Pons (tissue), 1 donor: ENCODE measurements at regions not wholly inside any gene's neighbourhood (a gene's known extent, or its start where the extent isn't known, plus 50 kb on each side); places are given as distances from the start of the nearest gene placed in this dataset.
"Not testable (repeated sequence)": the region's sequence is repeated elsewhere in the genome, so short reads cannot be mapped to it uniquely, and the experiment has no call there.

Experiments used
- DNase-seq: peaks from one replicate; pipeline ENCODE4 v3.0.0-alpha.2; 2016; ENCODE audit warnings: low spot score

DNA sequence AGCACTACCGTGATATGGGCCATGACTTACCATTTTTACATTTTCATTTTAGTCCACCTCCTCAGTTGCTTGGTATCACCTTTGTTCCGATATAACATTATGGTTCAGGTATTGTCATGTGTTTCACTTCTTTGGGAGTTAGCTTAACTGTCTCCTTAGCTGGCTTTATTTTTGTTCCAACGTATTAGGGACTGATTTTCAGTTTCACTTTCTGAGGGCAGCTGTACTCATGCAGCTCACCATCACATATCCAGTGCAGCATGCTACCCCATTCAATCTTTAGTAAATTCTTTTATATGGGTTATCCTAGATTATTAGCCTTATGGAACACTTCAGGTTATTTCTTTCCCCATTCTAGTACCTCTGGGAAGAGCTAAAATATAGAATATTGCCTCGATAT, 362.2 kb upstream of the IRAK1BP1 start:
- DNase-seq = no peak

DNA sequence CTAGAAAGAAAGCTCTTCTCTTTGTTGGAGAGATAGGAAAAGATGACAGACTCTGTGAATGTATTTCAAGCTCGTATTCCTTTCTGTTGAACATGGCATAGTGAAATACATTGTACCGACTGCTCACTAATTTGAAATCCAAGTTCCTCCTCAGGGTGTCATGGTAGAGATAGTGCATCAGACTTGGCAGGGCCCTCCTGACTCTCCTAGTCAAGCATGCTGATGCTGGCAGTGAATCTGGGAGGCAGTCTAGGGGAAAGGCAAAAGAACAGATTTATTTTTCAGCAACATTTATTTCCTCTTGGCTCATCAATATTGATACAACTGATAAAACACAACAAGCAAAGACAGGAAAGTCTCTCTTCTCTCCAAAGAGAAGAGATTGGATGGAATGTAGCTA, 356.3 kb upstream of the IRAK1BP1 start:
- DNase-seq = no peak

DNA sequence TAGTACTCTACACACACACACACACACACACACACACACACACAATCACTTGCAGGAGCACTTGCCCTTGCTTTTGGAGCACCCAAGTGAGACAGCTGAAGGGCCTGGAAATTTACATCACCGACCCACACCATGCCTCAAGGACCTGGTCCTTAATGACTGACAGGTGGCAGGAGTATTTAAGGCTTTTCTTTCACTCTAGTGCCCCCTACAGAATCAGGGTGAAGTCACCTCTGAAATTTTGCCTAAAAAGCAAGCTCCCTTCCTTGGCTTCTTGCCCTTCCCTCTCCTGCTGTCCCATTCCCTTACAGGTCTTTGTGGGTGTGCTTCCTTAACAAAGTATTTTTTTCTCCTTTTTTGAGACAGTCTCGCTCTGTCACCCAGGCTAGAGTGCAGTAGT, 353.5 kb upstream of the IRAK1BP1 start:
- no peak for DNase-seq

DNA sequence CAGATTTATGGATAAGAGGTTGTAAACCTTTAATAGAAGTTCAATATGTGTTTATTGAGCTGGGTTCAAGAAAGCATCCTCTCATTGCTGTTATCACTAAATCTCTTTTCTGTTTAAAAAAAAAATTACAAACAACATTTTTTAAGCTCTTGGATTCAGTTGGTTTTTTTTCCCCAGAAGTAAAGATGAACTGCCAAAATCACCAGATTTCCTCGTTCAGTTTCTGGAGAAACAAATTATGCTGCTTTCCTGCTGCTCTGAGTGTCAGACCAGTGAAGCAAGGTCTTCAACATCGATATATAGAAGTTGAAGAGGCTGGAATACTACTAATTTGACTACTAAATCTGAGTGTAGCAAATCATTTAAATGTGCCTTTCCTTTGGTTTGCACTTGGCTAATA, 352.1 kb upstream of the IRAK1BP1 start:
- DNase-seq = no peak

DNA sequence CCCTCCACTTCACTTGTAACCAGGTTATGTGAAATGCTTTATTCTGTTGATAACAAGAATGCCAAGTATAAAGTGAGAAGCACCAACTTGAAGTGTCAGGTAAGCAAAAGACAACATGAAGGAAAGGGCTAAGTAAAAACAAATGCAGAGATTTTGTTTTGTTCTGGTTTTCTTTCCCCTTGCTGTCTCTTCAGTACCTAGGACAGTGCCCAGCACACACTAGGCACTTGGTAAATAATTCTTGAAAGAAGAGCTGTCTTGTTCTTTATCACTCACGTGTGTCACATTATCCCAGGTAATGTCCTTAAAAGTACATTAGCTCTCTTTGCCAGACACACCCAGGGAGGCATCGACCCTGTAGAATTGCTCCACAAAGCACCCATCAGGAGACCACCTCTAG, 350.0 kb upstream of the IRAK1BP1 start:
- DNase-seq = no peak

DNA sequence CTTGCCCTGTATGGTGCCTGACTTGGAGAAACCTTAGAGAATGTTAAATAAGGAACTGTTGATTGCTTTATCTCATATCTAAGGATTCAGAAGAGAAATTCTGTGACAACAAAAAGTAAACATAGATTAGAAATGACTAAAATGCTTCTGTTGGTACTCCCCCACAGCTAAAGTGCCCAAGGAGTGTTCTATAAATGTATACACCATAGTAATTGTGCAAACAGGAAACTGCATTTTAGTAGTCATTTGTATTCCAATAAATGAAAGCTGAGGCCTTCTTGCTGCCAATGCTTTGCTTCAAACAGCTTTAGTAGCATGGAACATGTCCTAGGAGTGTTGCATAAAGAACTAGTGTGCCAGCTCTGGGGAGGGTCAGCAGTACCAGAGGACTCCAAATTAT, 343.7 kb upstream of the IRAK1BP1 start:
- no peak for DNase-seq

DNA sequence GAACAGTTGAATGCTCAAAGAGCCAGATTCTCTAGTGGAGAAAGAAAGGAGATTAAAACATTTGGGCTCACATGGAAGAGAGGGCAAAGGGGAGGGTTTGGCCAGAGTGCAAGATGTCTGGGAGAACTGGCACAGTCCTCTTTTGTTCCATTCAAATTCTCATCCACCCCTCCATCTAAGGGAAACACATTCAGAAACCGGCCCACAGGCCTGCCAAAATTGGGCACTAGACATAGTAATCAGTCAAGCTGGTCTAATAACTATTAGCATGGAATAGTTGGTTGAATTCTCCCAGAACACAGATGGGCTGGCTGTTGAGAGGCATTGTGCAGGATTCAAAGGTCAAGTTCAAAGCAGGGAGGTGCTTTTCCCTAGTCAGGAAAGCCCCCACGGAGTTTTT, 341.4 kb upstream of the IRAK1BP1 start:
- DNase-seq = peak; percentile 28

DNA sequence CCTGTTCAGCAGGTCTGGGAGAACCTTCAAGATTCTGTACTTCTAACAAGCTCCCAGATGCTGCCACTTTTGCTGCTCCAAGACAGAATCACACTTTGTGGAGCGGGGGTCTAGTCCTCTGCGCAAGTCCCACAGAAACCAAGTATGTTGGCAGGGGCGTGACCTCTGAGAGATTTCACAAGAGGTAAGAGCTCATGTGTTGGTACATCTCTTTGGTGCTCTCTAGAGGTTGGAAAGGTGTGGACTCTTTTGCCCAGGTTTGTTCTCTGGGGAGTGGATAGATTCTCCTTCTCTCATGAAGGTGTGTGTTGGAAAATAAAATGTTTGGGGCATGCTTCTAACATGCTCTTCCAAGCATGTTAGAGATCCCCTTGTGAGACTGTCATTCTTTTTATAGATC, 340.9 kb upstream of the IRAK1BP1 start:
- no peak for DNase-seq

DNA sequence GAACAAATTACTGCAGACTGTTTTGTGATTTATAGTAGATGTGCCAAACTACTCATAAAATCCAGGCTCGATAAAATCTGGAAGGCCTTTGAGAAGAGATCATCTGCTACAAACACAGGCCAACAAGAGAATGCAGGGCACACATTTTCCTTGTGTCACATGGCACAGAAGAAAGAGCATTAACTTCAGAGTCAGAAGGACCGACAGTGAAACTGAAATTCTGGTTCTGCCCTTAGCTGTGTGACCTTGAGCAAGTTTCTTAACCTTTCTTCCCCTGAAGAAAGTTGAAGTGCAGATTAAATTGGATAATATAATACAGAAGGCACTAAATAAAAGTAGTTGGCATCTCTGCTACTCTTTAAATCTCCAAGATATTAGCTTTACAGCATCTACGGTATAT, 338.4 kb upstream of the IRAK1BP1 start:
- DNase-seq = no peak

DNA sequence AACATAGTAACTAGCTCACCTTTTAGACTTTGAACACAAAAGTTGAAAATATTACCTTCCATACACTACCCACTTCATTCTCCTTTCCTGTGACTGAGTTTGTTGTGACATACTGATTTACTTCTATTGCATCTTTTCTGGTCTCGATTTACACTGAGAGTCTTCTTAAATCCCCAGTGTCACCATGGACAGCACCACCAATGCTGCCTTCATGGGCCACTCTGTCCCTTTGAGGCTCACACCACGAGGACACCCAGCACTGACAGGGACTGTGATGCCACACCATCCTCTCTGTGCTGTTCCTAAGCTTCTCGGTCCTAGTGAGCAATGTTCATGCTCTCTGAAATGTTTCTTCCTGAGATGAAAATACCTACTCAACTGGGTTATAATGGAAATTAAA, 337.1 kb upstream of the IRAK1BP1 start:
- DNase-seq = no peak

DNA sequence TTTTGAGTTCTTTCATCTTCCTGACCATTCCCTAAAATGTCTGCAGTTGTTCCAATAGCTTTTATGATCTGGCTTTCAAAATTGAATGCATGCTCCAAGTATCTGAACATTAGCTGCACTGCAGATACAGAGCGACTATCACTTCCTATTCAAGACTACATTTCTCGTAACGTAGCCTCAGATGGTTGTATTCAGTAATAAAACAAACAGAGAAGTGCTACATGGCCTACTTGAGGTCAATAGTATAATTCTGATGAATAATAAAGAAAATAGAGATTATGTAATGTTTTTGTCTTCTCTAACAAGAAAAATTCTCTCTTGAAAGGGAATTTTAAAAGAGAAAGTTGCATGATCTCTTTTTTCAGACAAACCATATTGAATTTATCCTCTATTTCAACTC, 333.9 kb upstream of the IRAK1BP1 start:
- no peak for DNase-seq

DNA sequence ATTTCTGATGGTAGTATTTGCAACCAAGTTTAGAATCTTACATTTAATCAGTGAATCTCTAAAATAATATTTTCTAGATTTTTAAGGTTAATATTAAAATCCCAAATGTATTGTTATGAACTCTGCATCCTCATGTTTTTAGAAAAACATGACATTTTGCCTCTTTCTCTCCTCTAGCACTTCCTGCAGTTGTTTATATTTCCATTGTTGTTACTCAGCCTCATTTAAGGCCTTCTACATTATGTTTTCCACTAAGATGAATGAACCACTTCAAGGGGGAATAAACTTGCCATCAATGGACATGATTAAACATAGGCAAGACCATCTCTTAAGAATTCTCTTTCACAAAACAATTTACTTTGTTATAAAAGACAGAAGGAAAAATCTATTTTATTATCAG, 333.5 kb upstream of the IRAK1BP1 start:
- DNase-seq = no peak

DNA sequence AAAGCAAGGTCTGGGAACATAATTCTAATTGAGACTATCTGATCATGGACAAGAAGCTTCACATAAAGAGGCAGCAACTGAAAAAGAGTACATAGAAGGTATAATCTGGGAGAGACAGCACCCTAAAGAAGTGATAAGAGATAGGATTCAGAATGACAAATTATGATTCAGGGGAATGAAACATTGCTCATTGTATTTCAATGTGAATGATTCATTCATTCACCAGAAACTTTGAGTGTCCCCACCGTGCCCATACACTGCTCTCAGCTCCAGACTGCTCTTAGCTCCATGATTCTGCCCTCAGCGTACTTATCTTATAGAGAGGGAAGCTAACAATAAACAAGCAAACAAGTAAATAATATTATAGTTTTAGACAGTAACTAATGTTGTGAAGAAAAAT, 329.3 kb upstream of the IRAK1BP1 start:
- DNase-seq = no peak

DNA sequence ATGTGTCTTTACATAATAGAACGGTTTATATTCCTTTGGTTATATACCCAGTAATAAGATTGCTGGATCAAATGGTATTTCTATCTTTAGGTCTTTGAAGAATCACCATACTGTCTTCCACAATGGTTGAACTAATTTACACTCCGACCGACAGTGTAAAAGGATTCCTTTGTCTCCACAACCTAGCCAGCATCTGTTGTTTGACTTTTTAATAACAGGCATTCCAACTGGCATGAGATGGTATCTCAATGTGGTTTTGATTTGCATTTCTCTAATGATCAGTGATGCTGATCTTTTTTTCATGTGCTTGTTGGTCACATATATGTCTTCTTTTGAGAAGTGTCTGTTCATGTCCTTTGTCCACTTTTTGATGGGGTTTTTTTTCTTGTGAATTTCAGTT, 319.7 kb upstream of the IRAK1BP1 start:
- not testable (repeated sequence) for DNase-seq

DNA sequence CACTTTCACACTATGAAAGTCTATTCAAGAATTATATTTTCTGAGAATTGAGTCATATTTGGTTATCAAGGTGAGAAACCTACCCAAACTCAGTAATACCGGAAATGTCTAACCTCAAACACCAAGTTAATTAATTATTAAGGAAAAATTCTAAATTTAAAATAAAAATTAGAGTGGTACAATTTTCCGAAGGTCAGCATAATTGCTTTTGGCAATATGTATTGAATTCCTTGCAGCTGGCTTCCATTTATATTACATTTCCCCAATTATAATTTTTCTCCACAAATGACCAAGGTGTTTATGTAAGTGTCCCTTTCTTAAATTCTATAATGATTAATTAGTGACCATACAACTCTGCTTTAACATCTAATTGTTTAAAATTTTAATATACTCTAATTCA, 316.0 kb upstream of the IRAK1BP1 start:
- no peak for DNase-seq

DNA sequence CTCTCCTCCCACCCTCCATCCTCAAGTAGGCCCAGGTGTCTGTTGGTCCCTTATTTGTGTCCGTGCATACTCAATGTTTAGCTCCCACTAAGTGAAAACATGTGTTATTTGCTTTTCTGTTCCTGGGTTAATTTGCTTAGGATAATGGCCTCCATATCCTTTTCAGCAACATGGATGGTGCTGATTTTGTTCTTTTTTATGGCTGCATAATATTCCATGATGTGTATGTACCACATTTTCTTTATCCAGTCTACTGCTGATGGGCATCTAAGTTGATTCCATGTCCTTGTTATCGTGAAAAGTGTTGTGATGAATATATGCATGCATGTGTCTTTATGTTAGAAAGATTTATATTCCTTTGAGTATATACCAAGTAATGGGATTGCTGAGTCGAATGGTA, 314.9 kb upstream of the IRAK1BP1 start:
- DNase-seq = no peak

DNA sequence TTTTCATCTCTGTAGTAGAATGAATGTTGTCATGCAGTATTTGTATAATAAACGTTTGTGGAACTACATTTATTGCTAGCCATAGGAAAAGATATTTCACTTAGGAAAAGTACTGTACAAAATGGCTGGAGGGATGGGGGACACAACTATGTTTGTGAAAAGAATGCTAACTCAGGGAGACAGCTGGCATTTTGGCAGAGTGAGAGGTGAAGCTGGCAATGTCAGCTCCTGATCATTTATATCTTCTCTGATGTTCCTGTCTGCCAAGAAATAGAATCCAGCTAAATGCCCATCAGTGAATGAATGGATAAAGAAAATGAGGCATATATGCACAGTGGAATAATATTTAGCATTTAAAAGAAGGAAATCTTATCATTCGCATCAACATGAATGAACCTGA, 313.0 kb upstream of the IRAK1BP1 start:
- DNase-seq = no peak

DNA sequence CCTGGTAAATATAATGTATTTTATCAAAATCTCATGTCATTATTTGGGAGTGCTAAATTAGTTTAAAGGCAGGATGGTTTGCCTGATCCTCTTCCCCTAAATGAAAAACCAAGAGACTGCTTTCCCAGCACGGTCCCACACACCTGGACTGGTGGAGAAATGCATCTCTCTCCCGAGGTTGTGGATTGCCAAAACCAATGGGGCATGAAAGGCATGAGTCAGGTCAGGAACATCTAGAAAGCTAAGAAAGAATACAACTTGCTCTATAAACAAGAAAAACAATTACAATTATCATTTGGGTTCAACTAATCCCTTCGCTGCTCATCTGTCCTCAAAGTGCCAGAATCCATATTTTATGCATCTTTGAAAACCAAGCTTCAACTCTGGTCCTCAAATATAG, 308.3 kb upstream of the IRAK1BP1 start:
- no peak for DNase-seq

DNA sequence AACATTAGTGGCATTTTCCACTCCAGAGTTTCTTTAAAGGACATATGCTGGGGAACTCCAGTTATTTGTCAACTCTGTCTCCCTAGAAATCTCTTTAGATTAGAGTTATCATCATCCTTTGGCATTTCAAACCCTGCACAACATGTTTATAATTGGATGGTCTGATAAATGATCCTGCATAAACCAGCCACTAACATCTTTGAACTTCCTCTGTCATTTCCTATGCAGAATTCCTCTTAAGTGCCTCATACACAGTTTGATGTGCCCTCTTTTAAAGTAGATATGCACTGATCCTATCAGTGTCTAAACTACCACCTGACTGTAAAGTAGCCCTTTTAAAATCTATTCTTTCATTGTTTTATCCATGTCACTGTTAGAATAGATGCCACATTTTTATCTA, 306.3 kb upstream of the IRAK1BP1 start:
- DNase-seq = no peak

DNA sequence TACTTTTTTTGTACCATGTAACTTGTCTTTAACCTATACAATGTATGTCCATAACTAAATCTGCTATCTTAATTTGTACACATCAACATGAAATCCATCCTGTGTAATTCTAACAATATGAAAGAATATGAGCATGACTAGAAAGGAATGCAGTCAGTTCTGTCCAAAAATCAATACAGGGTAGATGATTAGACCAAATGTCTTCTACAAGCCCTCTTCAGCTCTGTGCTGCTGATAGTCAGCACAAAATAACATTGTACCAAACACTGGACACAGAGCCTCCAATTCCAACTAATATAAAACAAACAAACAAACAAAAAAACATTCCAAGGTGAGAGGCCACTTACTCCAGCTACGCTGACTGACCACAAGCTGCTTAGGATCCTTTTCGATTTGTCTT, 301.4 kb upstream of the IRAK1BP1 start:
- DNase-seq = no peak

DNA sequence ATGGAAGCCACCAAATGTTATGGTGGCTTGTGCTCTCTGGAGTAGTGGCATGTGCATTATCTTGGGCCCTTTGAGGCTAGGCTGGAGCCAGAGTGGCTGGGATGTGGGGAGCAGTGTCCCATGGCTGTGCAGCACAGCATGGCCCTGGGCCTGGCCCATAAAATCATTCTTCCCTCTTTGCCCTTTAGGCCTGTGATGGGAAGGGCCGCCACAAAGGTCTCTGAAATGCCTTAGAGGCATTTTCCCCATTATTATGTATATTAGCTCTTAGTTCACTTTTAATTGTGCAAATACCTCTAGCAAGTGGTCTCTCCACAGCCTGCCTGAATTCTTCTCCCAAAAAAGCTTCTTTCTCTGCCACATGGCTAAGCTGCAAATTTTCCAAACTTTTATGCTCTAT, 297.3 kb upstream of the IRAK1BP1 start:
- no peak for DNase-seq

DNA sequence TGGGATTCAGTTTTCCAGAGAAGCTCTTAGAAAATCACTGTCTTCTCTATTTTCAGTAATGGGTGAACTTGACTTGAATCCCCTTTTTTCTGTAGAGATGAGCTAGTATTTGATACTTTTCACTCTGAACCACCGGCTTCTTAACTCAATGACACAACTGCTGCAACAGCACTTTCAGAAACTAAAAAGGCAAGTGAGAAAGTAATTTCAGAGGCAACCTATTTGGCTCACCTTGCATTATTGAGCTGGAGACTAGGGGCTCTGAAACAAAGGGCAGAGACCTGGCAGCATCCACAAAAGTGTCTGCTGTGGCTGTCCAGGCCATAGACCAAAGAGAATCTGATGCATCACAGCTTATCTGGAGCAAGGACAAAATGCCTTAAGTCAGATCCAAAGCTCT, 289.8 kb upstream of the IRAK1BP1 start:
- no peak for DNase-seq

DNA sequence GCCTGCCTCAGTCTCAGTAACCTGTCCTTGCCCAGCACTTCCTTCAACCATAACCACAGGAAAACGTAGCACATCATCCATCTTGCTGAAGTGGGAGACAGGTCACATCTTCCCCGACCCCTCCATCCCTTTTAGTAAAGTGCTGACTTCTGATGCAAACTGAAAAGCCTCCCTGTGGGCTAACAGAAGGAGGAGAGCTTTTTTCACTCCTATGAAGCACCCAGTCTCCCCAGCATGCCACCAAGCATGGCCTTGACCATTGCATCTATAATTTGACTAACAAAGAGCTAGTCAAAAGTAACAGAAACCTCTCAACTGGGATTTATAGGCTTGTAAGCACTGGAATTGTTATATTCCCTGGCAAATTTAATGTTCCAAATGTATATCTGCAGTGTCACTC, 288.9 kb upstream of the IRAK1BP1 start:
- DNase-seq = no peak

DNA sequence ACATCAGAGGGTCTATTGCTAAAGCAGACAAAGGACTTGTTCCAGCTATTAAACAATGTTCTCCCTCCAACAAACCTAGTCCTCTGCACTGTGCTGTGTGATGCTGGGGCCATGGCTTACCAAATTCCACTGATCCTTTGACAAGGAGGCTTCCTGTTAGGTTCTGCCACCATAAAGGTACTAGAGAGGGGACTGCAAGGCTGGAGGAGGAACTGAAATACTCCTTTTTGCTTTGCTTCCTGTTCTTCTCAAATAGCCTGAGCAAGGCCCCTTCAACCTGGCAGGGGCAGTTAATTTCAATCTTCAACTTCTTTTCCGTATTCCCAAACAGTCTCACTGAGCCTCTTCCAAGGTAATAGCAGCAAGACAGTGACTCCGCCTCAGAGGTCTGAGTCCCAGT, 286.4 kb upstream of the IRAK1BP1 start:
- DNase-seq = no peak

DNA sequence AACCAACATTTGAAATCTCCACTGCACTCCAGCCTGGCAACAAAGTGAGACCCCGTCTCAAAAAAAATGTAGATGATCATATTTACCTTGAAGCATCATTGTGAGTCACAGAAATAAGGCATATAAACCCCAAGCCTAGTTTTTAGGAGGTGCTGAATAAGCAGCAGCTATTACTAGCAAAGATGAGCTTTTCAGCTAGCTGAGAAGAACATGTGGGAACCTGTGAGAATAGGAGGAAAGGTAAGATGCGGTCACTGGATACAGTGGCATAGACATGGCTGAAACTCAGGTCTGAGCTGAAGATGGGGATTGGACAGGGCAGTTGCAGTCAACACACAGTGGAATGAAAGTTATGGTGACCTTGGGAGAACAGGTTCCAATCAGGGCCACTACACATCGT, 284.3 kb upstream of the IRAK1BP1 start:
- no peak for DNase-seq
